GM12891 (cell line): ENCODE measurements at regions not wholly inside any gene's neighbourhood (a gene's known extent, or its start where the extent isn't known, plus 50 kb on each side); places are given as distances from the start of the nearest gene placed in this dataset.

ENCODE experiments used
- POLR2A ChIP-seq: IDR thresholded peaks from 2 replicates; pipeline ENCODE4 v1.6.1; 2011; ENCODE audit warnings: low read depth, low read length, control low read depth
- POLR2AphosphoS5 ChIP-seq: IDR thresholded peaks from 2 replicates; pipeline ENCODE4 v1.6.1; 2011; ENCODE audit warnings: low read depth, low read length, control low read depth
- SPI1 ChIP-seq: IDR thresholded peaks from 2 replicates; pipeline ENCODE4 v1.6.1; 2011; ENCODE audit warnings: low read depth, low read length, control low read depth
- TAF1 ChIP-seq: IDR thresholded peaks from 2 replicates; pipeline ENCODE4 v1.6.1; 2011; ENCODE audit warnings: low read depth, low read length, control low read depth

GRCh38 chr13:109331011-109331433 lies 455.4 kb downstream of the IRS2 start:
- TF ChIP-seq POLR2A (no peak), POLR2AphosphoS5 (no peak), TAF1 (no peak), SPI1 (no peak)
